Heart right ventricle (tissue), 16 donors: ENCODE measurements at regions not wholly inside any gene's neighbourhood (a gene's known extent, or its start where the extent isn't known, plus 50 kb on each side); places are given as distances from the start of the nearest gene placed in this dataset.

Source experiments
- ATAC-seq, 8 donors: fragments of 200-7000 bp; cut with Tn5 transposase; one replicate each; pipeline ENCODE4 v1.9.1; 2020; ENCODE audit warnings: mild to moderate bottlenecking in 8 of 8, moderate library complexity in 8 of 8, moderate number of reproducible peaks in 1 of 8
- DNase-seq, 2 donors: peaks; one replicate each; pipeline ENCODE4 v3.0.0-alpha.2; 2020
- H3K27ac ChIP-seq, 10 donors: fragments of 200-600 bp; sonication (generic) in 2 of 10; one replicate each; pipeline versions ENCODE4 v1.5.0 to v1.8.0; 2020 to 2022; ENCODE audit warnings: mild to moderate bottlenecking in 3 of 10
- H3K27me3 ChIP-seq, 7 donors: fragments of 200-600 bp; one replicate each; pipeline ENCODE4 v1.8.0; 2021 to 2022; ENCODE audit warnings: mild to moderate bottlenecking in 2 of 7
- H3K36me3 ChIP-seq, 9 donors: fragments of 200-600 bp; sonication (generic) in 1 of 9; one replicate each; pipeline versions ENCODE4 v1.5.0 to v1.8.0; 2020 to 2022; ENCODE audit warnings: mild to moderate bottlenecking in 2 of 9
- H3K4me1 ChIP-seq, 9 donors: fragments of 200-600 bp; sonication (generic) in 1 of 9; one replicate each; pipeline versions ENCODE4 v1.5.0 to v1.8.0; 2020 to 2022; ENCODE audit warnings: mild to moderate bottlenecking in 4 of 9
- H3K4me3 ChIP-seq, 10 donors: fragments of 200-600 bp; sonication (generic) in 2 of 10; one replicate each; pipeline versions ENCODE4 v1.5.0 to v1.8.0; 2020 to 2022; ENCODE audit warnings: mild to moderate bottlenecking in 7 of 10, moderate library complexity in 2 of 10
- H3K9me3 ChIP-seq, 11 donors: fragments of 200-600 bp in 10 of 11; sonication (generic) in 2 of 11; one replicate each; pipeline versions ENCODE4 v1.5.0 to v1.8.0; 2013 to 2022; ENCODE audit warnings: mild to moderate bottlenecking in 2 of 11, control low read depth in 1 of 11, moderate library complexity in 1 of 11
- WGBS, 2 donors: extraction: QIAGEN DNeasy Blood & Tissue Kit; methylation state at CpG; one replicate each; pipeline ENCODE4 v1.1.7; 2013; ENCODE audit warnings: inconsistent platforms in 1 of 2; 5-methylcytosine and 5-hydroxymethylcytosine counted together
- intact Hi-C, 10 donors: fragments of 100-400 bp; cut with DNase I; formaldehyde crosslinking; loops; one replicate each; pipeline versions ENCODE4 v1.11.1 to v1.14.2; 2022
- TF ChIP-seq, protein P1 (sequence below), 9 donors: fragments of 200-600 bp; sonication (generic) in 2 of 9; IDR thresholded peaks; one replicate each; pipeline versions ENCODE4 v1.5.0 to v1.8.0; 2021 to 2022; ENCODE audit warnings: antibody characterized with exemption in 9 of 9, mild to moderate bottlenecking in 5 of 9, moderate library complexity in 1 of 9
- donor health status: Arrhythmogenic right ventricular cardiomyopathy.
- donor health status: ischemic (EF 13 %, LVEDD 7.1; RV severe dilation, severe dysfunction).
- donor health status: healthy with polysubstance abuse.
- donor health status: DM: no; HTN: yes; CAD: no.
- donor health status: DM: no; HTN: no; CAD: no.
- donor health status: ischemic (EF 25% LVEDD 6.9; RV normal size, moderate dysfunction).
- donor health status: ischemic (EF 25% LVEDD 5.7; RV mildly dilated, moderate dysfunction).
- donor health status: healthy.
- donor health status: DM: yes; HTN: yes; CAD: no.
- donor health status: Ischemic cardiomyopathy.
- donor health status: ischemic (EF 35%, LVEDD 5.7; RV mildly dilated, moderate dysfunction).
- donor health status: nonischemic (EF 11% LVEDD 7.7; RV severe dilation, severe dysfunction).
- donor health status: DM: yes; HTN: yes; CAD: no.
- donor health status: PGD.
- donor health status: ischemic (EF 29% LVEDD 5.4; RV normal size, mild dysfunction).
- donor health status: nonischemic (EF 23%, LVEDD 6.1; RV moderate dilation, normal function).

GRCh38 chr2:109038992-109039391 lies 50.0 kb upstream of the EDAR start:
- WGBS, 2 donors: 66 to 77% methylated on average over 4 of the region's 4 CpGs

More at GRCh38 chr2:109038992-109039391, 50.0 kb upstream of the EDAR start:
- DNase-seq (no peak), ATAC-seq (no peak)
- intact Hi-C loops: no loop called here
- Histone ChIP-seq H3K36me3 (no peaks in the 10 kb centered on the region), H3K4me3 (no peak overlapping the region), H3K9me3 (no peaks in the 10 kb centered on the region), H3K27me3 (no peaks in the 10 kb centered on the region), H3K27ac (no peak overlapping the region), H3K4me1 (no peaks in the 10 kb centered on the region)
- TF ChIP-seq, protein P1, sequence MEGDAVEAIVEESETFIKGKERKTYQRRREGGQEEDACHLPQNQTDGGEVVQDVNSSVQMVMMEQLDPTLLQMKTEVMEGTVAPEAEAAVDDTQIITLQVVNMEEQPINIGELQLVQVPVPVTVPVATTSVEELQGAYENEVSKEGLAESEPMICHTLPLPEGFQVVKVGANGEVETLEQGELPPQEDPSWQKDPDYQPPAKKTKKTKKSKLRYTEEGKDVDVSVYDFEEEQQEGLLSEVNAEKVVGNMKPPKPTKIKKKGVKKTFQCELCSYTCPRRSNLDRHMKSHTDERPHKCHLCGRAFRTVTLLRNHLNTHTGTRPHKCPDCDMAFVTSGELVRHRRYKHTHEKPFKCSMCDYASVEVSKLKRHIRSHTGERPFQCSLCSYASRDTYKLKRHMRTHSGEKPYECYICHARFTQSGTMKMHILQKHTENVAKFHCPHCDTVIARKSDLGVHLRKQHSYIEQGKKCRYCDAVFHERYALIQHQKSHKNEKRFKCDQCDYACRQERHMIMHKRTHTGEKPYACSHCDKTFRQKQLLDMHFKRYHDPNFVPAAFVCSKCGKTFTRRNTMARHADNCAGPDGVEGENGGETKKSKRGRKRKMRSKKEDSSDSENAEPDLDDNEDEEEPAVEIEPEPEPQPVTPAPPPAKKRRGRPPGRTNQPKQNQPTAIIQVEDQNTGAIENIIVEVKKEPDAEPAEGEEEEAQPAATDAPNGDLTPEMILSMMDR (IDR thresholded peaks at IDR 0.05): no peak
